NCI-H1694 treated with DMSO at 0.1 percent for 48 hours (cell line): ENCODE measurements at regions not wholly inside any gene's neighbourhood (a gene's known extent, or its start where the extent isn't known, plus 50 kb on each side); places are given as distances from the start of the nearest gene placed in this dataset.

Experiments used
- DNase-seq: peaks from one replicate; lab custom pipeline; 2025; lab: John Stamatoyannopoulos, UW

DNA sequence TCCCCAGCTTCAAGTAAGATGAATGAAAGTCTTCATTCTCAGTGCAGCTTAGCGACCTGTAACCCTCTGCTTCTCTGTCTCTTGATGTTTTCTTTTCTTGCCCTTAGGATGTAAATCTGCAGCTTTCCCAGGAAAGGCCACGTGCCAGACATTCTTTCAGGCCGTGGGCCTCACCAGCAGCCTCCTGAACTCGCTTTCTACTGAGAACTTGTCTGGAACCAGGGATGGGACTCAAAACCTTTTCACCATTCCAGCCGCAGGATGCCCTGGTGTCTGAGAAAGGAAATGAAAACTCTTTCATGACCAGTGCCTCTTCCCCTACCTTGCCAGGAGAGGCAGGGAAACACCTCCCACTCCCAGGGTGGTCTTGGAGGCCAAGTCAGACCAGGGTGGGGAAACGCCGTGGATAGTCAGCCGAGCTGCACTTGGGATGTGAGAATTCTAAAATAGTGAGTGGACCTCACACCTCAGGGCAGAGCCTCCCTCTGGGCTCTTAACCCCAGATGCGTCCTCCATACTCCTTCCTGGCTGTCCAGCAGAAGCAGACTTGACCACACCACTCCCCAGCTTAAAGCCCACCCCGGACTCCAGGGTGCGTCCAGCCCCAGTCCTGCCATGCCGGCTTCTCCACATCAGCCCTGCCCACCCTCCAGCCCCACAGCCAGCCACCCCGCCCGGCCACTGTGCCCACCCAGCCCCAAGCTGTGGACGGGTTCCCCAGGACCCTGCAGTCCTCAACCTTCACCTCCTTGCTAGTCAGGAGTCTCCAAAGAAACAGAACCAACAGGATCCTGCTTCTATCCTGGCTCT, 115.5 kb downstream of the TWIST2 start:
- DNase-seq, result no peak

DNA sequence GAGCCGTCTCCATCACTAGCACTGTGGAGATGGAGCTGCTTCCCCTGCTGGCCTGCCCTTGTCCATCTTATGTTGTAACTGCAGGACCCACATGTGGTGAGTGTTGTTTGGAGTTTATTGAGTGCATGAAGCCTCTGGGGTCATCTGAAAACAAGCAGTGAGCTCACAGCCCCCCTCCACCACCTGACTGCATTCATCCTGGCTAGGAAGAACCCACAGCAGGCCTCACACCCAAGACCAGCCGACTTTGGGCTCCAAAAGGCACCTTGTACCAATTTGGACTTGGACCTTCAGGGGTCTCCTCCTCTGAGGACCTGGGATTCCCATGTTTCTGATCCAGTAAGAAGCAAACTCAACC, 116.1 kb downstream of the TWIST2 start:
- DNase-seq, result no peak

GRCh38 chr2:238964544-238965067, 116.7 kb downstream of the TWIST2 start:
- DNase-seq, result no peak

GRCh38 chr2:238965371-238966071, 117.6 kb downstream of the TWIST2 start:
- no peak for DNase-seq

- no peak for DNase-seq
Observed at GRCh38 chr2:238966072-238966937, 118.4 kb downstream of the TWIST2 start.

GRCh38 chr2:238967031-238967977, 119.4 kb downstream of the TWIST2 start:
- DNase-seq, result no peak

- no peak for DNase-seq
Observed at GRCh38 chr2:238967978-238968360, 120.1 kb downstream of the TWIST2 start.

- DNase-seq, result no peak
Observed at GRCh38 chr2:238968616-238969384, 120.9 kb downstream of the TWIST2 start.

- no peak for DNase-seq
Observed at GRCh38 chr2:238969857-238970256, 122.0 kb downstream of the TWIST2 start.

DNA sequence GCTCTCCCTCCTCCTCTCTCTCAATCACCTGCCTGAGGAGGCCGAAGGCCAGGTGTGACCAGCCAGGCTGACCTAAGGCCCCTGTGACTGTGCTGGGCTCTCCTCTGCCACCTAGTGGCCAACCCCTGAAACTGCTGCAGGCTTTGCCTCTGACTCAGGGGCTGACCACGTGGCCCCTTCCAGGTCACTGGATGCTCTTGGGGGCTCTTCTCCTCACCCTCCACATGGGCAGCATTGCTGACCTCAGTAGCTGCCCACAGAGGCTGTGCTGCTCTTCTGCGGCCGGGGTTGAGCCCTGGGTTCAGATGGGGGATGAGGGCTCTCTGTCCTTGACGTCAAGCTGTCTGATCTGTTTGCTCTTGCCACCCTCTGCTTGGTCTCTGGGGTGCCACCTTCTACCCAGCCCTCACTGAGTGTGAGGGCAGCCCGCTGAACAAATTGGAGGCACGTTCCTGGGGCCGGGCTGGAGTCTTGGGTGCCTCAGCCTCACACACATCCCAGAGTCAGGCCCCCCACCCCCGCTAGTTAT, 122.7 kb downstream of the TWIST2 start:
- no peak for DNase-seq

- no peak for DNase-seq
Observed at GRCh38 chr2:238971318-238972145, 123.6 kb downstream of the TWIST2 start.

GRCh38 chr2:238972146-238972445, 124.2 kb downstream of the TWIST2 start:
- no peak for DNase-seq

- DNase-seq, result no peak
Observed at GRCh38 chr2:238973038-238973739, 125.3 kb downstream of the TWIST2 start.

DNA sequence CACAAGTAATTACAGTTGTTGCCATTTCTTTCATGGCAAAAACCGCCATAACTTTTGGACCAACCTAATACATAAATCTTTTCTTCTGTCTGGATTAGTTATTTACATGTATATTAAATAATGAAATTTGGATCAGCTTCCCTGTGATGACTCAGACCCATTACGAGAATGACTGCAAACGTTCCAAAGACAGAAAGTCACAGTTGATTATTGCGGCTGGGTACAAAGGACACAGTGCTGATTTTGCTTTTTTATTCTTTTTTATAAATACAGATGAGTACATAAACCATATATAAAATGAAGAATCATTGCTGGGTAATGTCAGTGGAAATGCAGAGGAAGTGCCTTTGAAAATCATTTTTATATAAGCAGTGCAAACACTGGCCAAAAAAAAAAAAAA, 126.2 kb downstream of the TWIST2 start:
- no peak for DNase-seq

DNA sequence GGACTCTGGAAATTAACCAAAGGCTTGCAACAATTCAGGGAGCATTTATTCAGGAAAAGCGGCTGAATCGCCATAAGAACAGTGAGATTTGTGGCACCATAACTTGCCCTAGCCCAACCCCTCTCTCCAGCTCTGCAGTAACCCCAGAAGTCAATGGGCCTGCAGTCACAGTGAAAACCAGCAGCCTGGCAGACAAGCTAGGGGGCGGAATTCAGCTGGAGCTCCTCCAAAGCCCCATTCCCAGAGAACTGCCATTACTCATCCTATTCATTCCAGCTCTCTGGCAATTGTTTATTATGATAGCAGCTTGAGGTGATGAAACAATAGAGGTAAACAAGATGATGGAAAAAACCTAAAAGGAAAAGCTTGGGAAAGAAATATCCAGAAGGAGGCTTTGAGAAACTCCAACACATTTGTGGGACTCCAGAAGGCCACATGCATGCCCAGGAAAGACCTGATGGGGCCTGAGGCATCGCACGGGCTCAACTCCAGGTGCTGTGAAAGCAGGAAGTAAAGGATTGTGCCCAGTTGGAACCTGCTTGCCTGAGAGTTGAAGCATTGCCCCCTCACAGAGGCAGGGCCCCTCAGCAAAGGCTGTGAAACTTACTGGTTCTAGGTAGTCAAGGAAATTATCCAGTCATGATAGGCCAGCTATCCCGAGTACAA, 126.7 kb downstream of the TWIST2 start:
- DNase-seq, result peak; percentile 48

DNA sequence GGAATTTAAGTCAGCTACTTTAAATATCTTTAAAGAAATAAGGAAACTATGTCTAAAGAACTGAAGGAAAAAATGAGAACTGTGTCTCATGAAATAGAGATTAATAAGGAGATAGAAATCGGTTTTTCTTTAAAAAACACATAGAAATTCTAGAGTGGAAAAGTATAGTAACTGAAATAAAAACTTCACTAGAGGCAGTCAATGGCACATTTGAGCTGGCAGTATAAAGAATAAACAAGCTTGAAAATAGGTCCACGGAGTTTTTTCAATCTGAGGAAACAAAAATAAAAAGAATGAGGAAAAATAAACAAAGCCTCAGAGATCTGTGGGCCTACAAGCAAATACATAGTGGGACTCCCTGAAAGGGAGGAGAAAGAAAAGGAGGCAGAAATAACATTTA, 127.5 kb downstream of the TWIST2 start:
- DNase-seq, result no peak

DNA sequence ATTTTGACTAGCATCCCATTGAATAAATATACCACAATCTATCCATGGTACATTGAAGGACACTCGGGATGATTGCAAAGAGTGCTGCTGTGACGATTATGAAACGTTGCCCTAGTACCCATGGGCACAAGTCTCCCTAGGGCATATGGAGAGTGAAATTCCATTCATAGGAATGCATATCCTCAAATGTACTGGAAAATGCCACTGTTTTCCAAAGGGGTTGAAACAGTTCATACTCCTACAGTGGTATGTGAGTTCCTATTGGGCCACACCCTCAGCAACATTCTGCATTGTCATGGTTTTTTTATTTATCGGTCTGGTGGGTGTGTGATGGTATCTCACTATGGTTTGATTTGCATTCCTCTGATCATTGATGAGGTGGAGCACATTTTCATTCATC, 130.6 kb downstream of the TWIST2 start:
- DNase-seq, result no peak

DNA sequence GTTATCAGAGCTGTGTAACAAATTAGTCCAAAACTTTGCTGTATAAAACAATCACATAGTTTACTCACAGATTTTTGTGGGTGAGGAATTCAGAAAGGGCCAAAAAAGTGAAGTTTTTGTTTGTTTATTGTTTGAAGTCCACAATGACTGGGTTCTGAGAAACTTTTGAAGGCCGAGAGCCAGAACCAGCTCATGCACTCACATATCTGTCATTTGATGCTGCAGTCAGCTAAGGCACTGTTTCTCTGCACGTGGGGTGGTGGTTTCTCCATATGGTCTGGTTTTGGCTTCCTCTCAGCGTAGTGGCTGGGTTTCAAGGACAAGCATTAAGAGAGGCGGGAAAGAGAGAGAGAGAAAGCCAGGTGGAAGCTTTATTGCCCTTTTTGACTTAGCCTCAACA, 131.8 kb downstream of the TWIST2 start:
- DNase-seq, result no peak
